CD14-positive monocyte (primary cell): ENCODE measurements at regions not wholly inside any gene's neighbourhood (a gene's known extent, or its start where the extent isn't known, plus 50 kb on each side); places are given as distances from the start of the nearest gene placed in this dataset.

Source experiments
- DNase-seq, 3 donors: peaks; one replicate each; pipeline ENCODE4 v3.0.0-alpha.2; 2011 to 2022
- H2AFZ ChIP-seq: 2 replicates; pipeline ENCODE4 v1.6.0; 2012; ENCODE audit warnings: mild to moderate bottlenecking, low read depth, low read length, inconsistent platforms; ENCODE audit not compliant: insufficient read depth, poor library complexity, severe bottlenecking
- H3K27ac ChIP-seq, 2 donors: 1 replicate in 1 of 2; 2 replicates in 1 of 2; pipeline ENCODE4 v1.5.1; 2012 to 2013; ENCODE audit warnings: low read length in 2 of 2, control low read depth in 1 of 2, inconsistent platforms in 1 of 2, low read depth in 1 of 2, mild to moderate bottlenecking in 1 of 2
- H3K27me3 ChIP-seq, 2 donors: one replicate each; pipeline versions ENCODE4 v1.6.0 to v1.6.1; 2011 to 2013; ENCODE audit warnings: low read length in 2 of 2; ENCODE audit not compliant: control insufficient read depth in 2 of 2, insufficient read depth in 2 of 2
- H3K36me3 ChIP-seq, 2 donors: replicated peaks in 1 of 2; 1 replicate in 1 of 2; 2 replicates in 1 of 2; pipeline versions ENCODE4 v1.5.1 to v1.6.1; 2012 to 2013; ENCODE audit warnings: low read length in 2 of 2, control low read depth in 1 of 2, inconsistent platforms in 1 of 2, mild to moderate bottlenecking in 1 of 2; ENCODE audit not compliant: insufficient read depth in 2 of 2, control insufficient read depth in 1 of 2
- H3K4me1 ChIP-seq, 2 donors: 1 replicate in 1 of 2; 2 replicates in 1 of 2; pipeline versions ENCODE4 v1.5.1 to v1.6.1; 2012 to 2013; ENCODE audit warnings: low read length in 2 of 2, control low read depth in 1 of 2, inconsistent platforms in 1 of 2, mild to moderate bottlenecking in 1 of 2, moderate library complexity in 1 of 2; ENCODE audit not compliant: insufficient read depth in 2 of 2, control insufficient read depth in 1 of 2
- H3K4me2 ChIP-seq: replicated peaks from 2 replicates; pipeline ENCODE3; 2012; ENCODE audit warnings: low read length, moderate library complexity, mild to moderate bottlenecking; ENCODE audit not compliant: poor library complexity, severe bottlenecking; ENCODE audit errors: extremely low read depth
- H3K4me3 ChIP-seq, 3 experiments: fragments of 200-600 bp in 1 of 3; sonication (generic) in 1 of 3; replicated peaks in 1 of 3; 1 replicate in 2 of 3; 2 replicates in 1 of 3; pipeline ENCODE4 v1.5.1; 2011 to 2013; ENCODE audit warnings: low read length in 3 of 3, mild to moderate bottlenecking in 3 of 3, control low read depth in 2 of 3, low read depth in 2 of 3, inconsistent platforms in 1 of 3, moderate library complexity in 1 of 3
- H3K79me2 ChIP-seq: 2 replicates; pipeline ENCODE4 v1.6.0; 2012; ENCODE audit warnings: mild to moderate bottlenecking, control low read depth, inconsistent platforms, low read length, moderate library complexity; ENCODE audit not compliant: insufficient read depth
- H3K9ac ChIP-seq: 2 replicates; pipeline ENCODE4 v1.6.0; 2017; ENCODE audit warnings: low read length, mild to moderate bottlenecking; ENCODE audit not compliant: insufficient read depth, poor library complexity, severe bottlenecking
- H3K9me3 ChIP-seq, 2 donors: replicated peaks in 1 of 2; 1 replicate in 1 of 2; 2 replicates in 1 of 2; pipeline versions ENCODE4 v1.5.1 to v1.6.1; 2012 to 2013; ENCODE audit warnings: low read length in 2 of 2, control low read depth in 1 of 2; ENCODE audit not compliant: control insufficient read depth in 1 of 2, insufficient read depth in 1 of 2
- H4K20me1 ChIP-seq: 2 replicates; pipeline ENCODE4 v1.6.0; 2012; ENCODE audit warnings: mild to moderate bottlenecking, low read length, control low read depth, moderate library complexity; ENCODE audit not compliant: insufficient read depth
- H3K27ac Mint-ChIP-seq, 7 donors: one replicate each; pipeline ENCODE4 v1.8.0; 2020; ENCODE audit warnings: mild to moderate bottlenecking in 7 of 7, mixed read lengths in 7 of 7, moderate library complexity in 6 of 7, inconsistent platforms in 2 of 7
- H3K27me3 Mint-ChIP-seq, 3 donors: one replicate each; pipeline ENCODE4 v1.8.0; 2021 to 2022; ENCODE audit warnings: low read depth in 3 of 3, mild to moderate bottlenecking in 3 of 3, mixed read lengths in 3 of 3, moderate library complexity in 3 of 3, inconsistent platforms in 1 of 3
- H3K36me3 Mint-ChIP-seq, 2 donors: one replicate each; pipeline ENCODE4 v1.8.0; 2020; ENCODE audit warnings: mixed read lengths in 2 of 2, inconsistent platforms in 1 of 2, mild to moderate bottlenecking in 1 of 2
- H3K4me1 Mint-ChIP-seq: one replicate; pipeline ENCODE4 v1.8.0; 2020; ENCODE audit warnings: mild to moderate bottlenecking, mixed read lengths
- H3K4me3 Mint-ChIP-seq, 2 donors: one replicate each; pipeline ENCODE4 v1.8.0; 2020; ENCODE audit warnings: mild to moderate bottlenecking in 2 of 2, mixed read lengths in 2 of 2, moderate library complexity in 1 of 2
- H3K9me3 Mint-ChIP-seq, 7 donors: one replicate each; pipeline ENCODE4 v1.8.0; 2020 to 2022; ENCODE audit warnings: mixed read lengths in 7 of 7, mild to moderate bottlenecking in 6 of 7, moderate library complexity in 6 of 7, inconsistent platforms in 2 of 7
- CTCF ChIP-seq: fragments of 200-600 bp; IDR thresholded peaks from one replicate; pipeline ENCODE4 v1.8.0; 2022; ENCODE audit warnings: antibody characterized with exemption, mild to moderate bottlenecking
- WGBS: methylation state at CpG from one replicate; pipeline ENCODE4 v1.1.5; 2013; ENCODE audit warnings: missing lambda C conversion rate; ENCODE audit not compliant: insufficient coverage; 5-methylcytosine and 5-hydroxymethylcytosine counted together
- intact Hi-C, 2 donors: fragments of 100-400 bp; cut with micrococcal nuclease; formaldehyde crosslinking; loops; one replicate each; pipeline versions ENCODE4 v1.15.0 to v1.15.1; 2023

- H3K27me3 ChIP-seq: no peaks in the 10 kb centered on the region
- no peaks in the 10 kb centered on the region for H3K9me3 ChIP-seq
- peaks cover 10% of the 10 kb centered on the region for H3K4me1 Mint-ChIP-seq
- no peak overlapping the region for H3K4me2 ChIP-seq
- no peaks in the 10 kb centered on the region for H3K9me3 Mint-ChIP-seq
- no peak for DNase-seq
- H4K20me1 ChIP-seq: no peaks in the 10 kb centered on the region
- H3K9ac ChIP-seq: no peak overlapping the region
- no peaks in the 10 kb centered on the region for H3K36me3 Mint-ChIP-seq
- H3K4me3 Mint-ChIP-seq: no peak overlapping the region
- WGBS: no CpG with 5 or more reads among the region's 2 CpGs
- intact Hi-C loops: loop anchor here (2.0 to 10.0 kb wide), 3 partner anchors 193 to 635 kb away; no protein-coding TSS in a partner anchor
- peaks cover 1 to 8% (median 4%) of the 10 kb centered on the region in 3 donors for H3K27me3 Mint-ChIP-seq
- H3K79me2 ChIP-seq: no peaks in the 10 kb centered on the region
- H3K36me3 ChIP-seq: no peaks in the 10 kb centered on the region
- H2AFZ ChIP-seq: no peak overlapping the region
- H3K4me3 ChIP-seq: no peak overlapping the region
- TF ChIP-seq CTCF: no peak
- H3K4me1 ChIP-seq: peaks cover 3 to 4% of the 10 kb centered on the region in 2 donors
- H3K27ac Mint-ChIP-seq: no peak overlapping the region
- H3K27ac ChIP-seq: no peak overlapping the region
Measured at GRCh38 chr6:16967470-16967817, 134.4 kb upstream of the STMND1 start.

- no peak overlapping the region for H3K27ac Mint-ChIP-seq
- H3K27me3 ChIP-seq: no peaks in the 10 kb centered on the region
- H3K36me3 Mint-ChIP-seq: no peaks in the 10 kb centered on the region
- peaks cover 3 to 4% of the 10 kb centered on the region in 2 donors for H3K4me1 ChIP-seq
- 100% methylated on average over 1 of the region's 5 CpGs for WGBS
- H3K4me2 ChIP-seq: no peak overlapping the region
- no peaks in the 10 kb centered on the region for H3K79me2 ChIP-seq
- H3K36me3 ChIP-seq: no peaks in the 10 kb centered on the region
- H3K27me3 Mint-ChIP-seq: peaks cover 1 to 8% (median 3%) of the 10 kb centered on the region in 3 donors
- no peaks in the 10 kb centered on the region for H3K9me3 Mint-ChIP-seq
- no peak overlapping the region for H3K4me3 Mint-ChIP-seq
- no peaks in the 10 kb centered on the region for H3K9me3 ChIP-seq
- no peak overlapping the region for H3K27ac ChIP-seq
- TF ChIP-seq CTCF: no peak
- H3K9ac ChIP-seq: no peak overlapping the region
- no peak overlapping the region for H3K4me3 ChIP-seq
- H2AFZ ChIP-seq: no peak overlapping the region
- DNase-seq: peak; percentile 28 to 58 (median 29)
- H4K20me1 ChIP-seq: no peaks in the 10 kb centered on the region
- intact Hi-C loops: loop anchor here (2.0 to 10.0 kb wide), 3 partner anchors 192 to 634 kb away; no protein-coding TSS in a partner anchor
- peaks cover 8% of the 10 kb centered on the region for H3K4me1 Mint-ChIP-seq
Measured at GRCh38 chr6:16966791-16967469, 134.9 kb upstream of the STMND1 start.
